Fibroblast of the aortic adventitia (primary cell): ENCODE measurements at regions not wholly inside any gene's neighbourhood (a gene's known extent, or its start where the extent isn't known, plus 50 kb on each side); places are given as distances from the start of the nearest gene placed in this dataset.

Experiments
- DNase-seq: peaks from one replicate; pipeline ENCODE4 v3.0.0-alpha.2; 2010; ENCODE audit warnings: low read depth
- H3K4me3 ChIP-seq: 2 replicates; pipeline ENCODE4 v1.5.1; 2011; ENCODE audit warnings: low read depth, mild to moderate bottlenecking, control low read depth, low read length, moderate library complexity
- CTCF ChIP-seq: IDR thresholded peaks from 2 replicates; pipeline ENCODE4 v1.5.1; 2011; ENCODE audit warnings: mild to moderate bottlenecking, low read length, control low read depth, inconsistent platforms; ENCODE audit not compliant: insufficient read depth

GRCh38 chr6:47372318-47372717 is 62.6 kb upstream of the TNFRSF21 start:
- no peak for TF ChIP-seq CTCF
- no peak overlapping the region for H3K4me3 ChIP-seq
- DNase-seq, result no peak

DNA sequence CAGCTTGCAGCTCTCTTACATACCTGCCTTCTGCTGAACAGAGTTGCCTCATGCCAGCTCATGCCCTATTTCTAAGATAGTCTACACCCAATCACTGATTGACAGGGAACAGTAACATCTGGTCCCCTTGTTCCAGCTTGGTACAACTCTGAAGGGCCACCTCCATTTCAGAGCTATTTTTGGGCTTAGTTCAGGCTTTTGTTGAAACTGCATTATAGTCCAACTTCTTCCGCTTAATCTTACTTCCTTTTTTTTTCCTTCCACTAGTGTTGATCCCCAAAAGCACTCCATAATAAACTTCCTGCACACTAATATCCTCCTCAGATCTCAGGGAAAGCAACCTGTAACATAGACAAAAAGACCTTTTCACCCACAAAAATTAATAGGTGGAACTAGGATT is 65.7 kb upstream of the TNFRSF21 start:
- TF ChIP-seq CTCF, result no peak
- no peak for DNase-seq
- no peak overlapping the region for H3K4me3 ChIP-seq

DNA sequence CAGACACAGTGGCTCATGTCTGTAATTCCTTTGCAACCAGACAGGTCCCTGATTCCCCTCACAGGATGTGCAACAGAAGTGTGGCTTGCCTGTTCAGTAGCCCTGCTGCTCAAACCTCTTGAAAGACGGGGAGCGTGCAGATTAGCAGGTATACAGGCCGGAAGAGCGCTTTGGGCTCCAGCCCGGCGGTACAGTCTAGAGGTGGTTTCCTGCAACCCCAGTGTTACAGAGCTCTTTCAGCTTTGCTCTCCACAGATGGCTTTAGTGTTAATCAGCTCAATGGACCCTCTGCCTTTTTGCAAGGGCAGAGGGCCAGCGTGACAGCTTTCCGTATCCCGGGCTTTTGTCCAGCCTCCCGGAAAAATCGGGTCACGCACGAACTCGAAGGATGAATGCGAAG is 67.2 kb upstream of the TNFRSF21 start:
- no peak overlapping the region for H3K4me3 ChIP-seq
- TF ChIP-seq CTCF, result no peak
- DNase-seq, result no peak

DNA sequence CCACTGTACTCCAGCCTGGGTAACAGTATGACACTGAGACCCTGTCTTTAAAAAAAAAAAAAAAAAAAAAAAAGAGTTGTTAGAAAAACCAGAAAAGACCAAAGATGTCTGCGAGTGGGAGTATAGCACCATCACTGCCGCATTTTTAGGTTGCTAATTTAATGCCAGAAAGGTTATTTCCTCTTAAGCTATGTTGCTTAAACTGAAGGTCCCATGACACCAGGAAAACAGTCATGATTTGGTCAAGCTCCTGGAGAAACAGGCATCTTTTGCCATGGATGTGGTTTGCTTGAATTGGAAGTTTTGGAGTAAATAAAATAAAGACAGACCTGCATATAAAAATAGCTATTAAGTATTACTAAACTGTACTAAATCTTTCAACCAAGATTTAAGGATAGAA is 68.3 kb upstream of the TNFRSF21 start:
- no peak for DNase-seq
- no peak for TF ChIP-seq CTCF
- no peak overlapping the region for H3K4me3 ChIP-seq

DNA sequence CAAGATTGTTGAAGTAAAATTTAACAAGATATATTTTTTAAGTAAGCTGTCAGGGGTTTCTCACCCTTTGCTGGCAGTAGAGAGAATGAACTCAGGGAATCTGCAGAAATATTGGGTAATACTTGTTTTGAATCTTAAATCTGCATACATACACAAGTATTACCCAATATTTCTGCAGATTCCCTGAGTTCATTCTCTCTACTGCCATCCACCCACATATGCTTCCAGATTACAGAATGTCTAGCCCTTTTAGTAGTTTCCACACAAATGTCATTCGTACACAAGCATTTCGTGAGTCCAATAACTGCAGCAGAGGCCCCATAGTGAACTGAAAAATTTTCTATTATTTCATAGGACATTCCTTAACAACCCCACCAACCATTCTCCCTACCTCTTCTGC is 69.6 kb upstream of the TNFRSF21 start:
- no peak for TF ChIP-seq CTCF
- DNase-seq, result no peak

DNA sequence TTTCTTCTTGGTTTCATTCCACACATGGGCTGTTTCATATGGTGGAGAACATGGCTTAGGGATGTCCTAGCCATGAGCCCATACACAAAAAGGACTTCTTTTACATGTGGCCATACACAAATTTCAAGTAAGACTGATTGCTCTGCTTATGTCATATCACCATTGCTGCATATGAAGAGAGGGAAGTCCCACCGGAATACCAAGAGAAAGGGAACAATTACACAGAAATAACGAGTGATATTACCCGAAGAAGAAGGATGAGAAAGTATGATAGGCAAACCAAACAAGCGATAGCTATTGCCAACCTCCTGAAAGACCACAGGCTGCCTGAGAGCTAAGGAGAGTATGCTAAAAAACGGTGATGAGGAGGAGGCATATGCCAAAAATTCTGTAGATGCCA is 70.5 kb upstream of the TNFRSF21 start:
- no peak for DNase-seq
- TF ChIP-seq CTCF, result no peak
- H3K4me3 ChIP-seq, result no peak overlapping the region

More for the DNA sequence above, 69.6 kb upstream of the TNFRSF21 start:
- H3K4me3 ChIP-seq, result no peak overlapping the region

DNA sequence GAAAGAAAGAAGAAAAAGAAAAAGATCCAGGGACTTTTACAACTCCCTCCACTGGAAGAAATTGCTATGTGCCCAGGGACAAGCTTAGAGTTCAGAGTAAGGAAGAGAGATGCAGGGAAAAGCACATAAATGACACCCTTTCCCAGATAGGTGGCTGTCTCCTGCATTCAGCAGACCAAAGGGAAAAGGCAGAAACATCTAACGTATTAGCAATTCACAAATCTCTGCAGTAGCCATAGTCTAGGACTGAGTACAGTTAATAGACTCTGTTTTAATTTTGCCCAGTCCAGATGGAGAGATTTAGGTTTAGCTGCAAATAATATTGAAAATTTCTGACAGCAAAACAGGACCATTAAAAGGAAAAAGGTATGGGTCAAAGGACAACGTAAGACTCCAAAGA is 71.3 kb upstream of the TNFRSF21 start:
- no peak overlapping the region for H3K4me3 ChIP-seq
- no peak for DNase-seq
- TF ChIP-seq CTCF, result no peak
